GM23338 (cell line): ENCODE measurements at regions not wholly inside any gene's neighbourhood (a gene's known extent, or its start where the extent isn't known, plus 50 kb on each side); places are given as distances from the start of the nearest gene placed in this dataset.

Source experiments
- EZH2phosphoT487 ChIP-seq: fragments of 200-600 bp; sonication (generic); IDR thresholded peaks from one replicate; pipeline ENCODE4 v1.8.1; 2018; ENCODE audit warnings: antibody characterized with exemption; ENCODE audit not compliant: unreplicated experiment
- JUNB ChIP-seq: IDR thresholded peaks from one replicate; pipeline ENCODE4 v1.6.1; 2016; ENCODE audit warnings: antibody characterized with exemption; ENCODE audit not compliant: unreplicated experiment
- ZNF331 ChIP-seq: fragments of 250-450 bp; sonication (Bioruptor Pico); IDR thresholded peaks from 2 replicates; pipeline ENCODE4 v1.5.0; 2020; ENCODE audit warnings: low read depth, mild to moderate bottlenecking, moderate library complexity
- TF ChIP-seq, protein P1 (sequence below), 2 experiments: fragments of 200-600 bp in 1 of 2; sonication (generic) in 1 of 2; conservative IDR thresholded peaks; 2 replicates each; pipeline versions ENCODE4 v1.5.1 to v1.6.1; 2016 to 2017; ENCODE audit warnings: antibody characterized with exemption in 2 of 2, low read depth in 2 of 2, mild to moderate bottlenecking in 2 of 2, moderate library complexity in 1 of 2

DNA sequence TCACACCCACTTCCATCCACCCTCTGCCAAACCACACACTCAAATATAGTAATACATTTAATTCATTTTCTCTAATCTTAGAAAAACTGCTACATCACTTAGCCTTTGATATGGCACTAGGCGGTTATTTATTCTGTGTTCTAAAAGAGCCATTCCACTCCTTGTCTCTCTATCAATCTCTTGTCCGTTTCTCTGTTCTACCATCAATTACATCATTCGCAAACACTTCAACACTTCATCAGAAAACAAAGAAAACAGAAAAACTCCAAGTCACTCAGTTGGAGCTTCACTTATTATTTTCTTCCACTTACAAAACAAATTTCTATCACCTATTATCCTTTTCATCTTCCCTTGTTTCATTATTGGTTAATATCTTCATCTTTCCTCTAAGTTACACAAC, 1523.0 kb downstream of the KCNT2 start:
- TF ChIP-seq, protein P1, sequence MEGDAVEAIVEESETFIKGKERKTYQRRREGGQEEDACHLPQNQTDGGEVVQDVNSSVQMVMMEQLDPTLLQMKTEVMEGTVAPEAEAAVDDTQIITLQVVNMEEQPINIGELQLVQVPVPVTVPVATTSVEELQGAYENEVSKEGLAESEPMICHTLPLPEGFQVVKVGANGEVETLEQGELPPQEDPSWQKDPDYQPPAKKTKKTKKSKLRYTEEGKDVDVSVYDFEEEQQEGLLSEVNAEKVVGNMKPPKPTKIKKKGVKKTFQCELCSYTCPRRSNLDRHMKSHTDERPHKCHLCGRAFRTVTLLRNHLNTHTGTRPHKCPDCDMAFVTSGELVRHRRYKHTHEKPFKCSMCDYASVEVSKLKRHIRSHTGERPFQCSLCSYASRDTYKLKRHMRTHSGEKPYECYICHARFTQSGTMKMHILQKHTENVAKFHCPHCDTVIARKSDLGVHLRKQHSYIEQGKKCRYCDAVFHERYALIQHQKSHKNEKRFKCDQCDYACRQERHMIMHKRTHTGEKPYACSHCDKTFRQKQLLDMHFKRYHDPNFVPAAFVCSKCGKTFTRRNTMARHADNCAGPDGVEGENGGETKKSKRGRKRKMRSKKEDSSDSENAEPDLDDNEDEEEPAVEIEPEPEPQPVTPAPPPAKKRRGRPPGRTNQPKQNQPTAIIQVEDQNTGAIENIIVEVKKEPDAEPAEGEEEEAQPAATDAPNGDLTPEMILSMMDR (conservative IDR thresholded peaks at IDR 0.05; ENCODE audit: low read depth in 2 of 2), result no peak
- TF ChIP-seq EZH2phosphoT487 (no peak), ZNF331 (CRISPR knock-in tag) (no peak), JUNB (no peak)
